Activated B cell treated with CpG ODN at 0.5 μM for 24 hours (primary cell): ENCODE measurements at regions not wholly inside any gene's neighbourhood (a gene's known extent, or its start where the extent isn't known, plus 50 kb on each side); places are given as distances from the start of the nearest gene placed in this dataset.

Experiments used
- ATAC-seq: fragments of 200-7000 bp; cut with Tn5 transposase; one replicate; pipeline ENCODE4 v1.10.0; 2021; ENCODE audit warnings: low read depth, mild to moderate bottlenecking, moderate library complexity
- CTCF ChIA-PET: fragments of 350-600 bp; sonication (Branson Sonifier 250); formaldehyde crosslinking; loops from one replicate; lab custom pipeline; 2021; ENCODE audit warnings: antibody characterized with exemption; lab: Charles Lee
- POLR2A ChIA-PET: fragments of 350-600 bp; sonication (Branson Sonifier 250); formaldehyde crosslinking; loops from one replicate; lab custom pipeline; 2021; ENCODE audit warnings: antibody characterized with exemption; lab: Charles Lee
- DNase-seq: peaks from one replicate; pipeline ENCODE4 v3.0.0; 2022
- H3K27ac Mint-ChIP-seq: one replicate; pipeline ENCODE4 v1.8.0; 2020; ENCODE audit warnings: mixed read lengths
- H3K27me3 Mint-ChIP-seq: one replicate; pipeline ENCODE4 v1.8.0; 2021; ENCODE audit warnings: mixed read lengths
- H3K36me3 Mint-ChIP-seq: one replicate; pipeline ENCODE4 v1.8.0; 2021; ENCODE audit warnings: low read depth, mixed read lengths
- H3K4me1 Mint-ChIP-seq: one replicate; pipeline ENCODE4 v1.8.0; 2021; ENCODE audit warnings: mixed read lengths
- H3K4me3 Mint-ChIP-seq: one replicate; pipeline ENCODE4 v1.8.0; 2020; ENCODE audit warnings: mild to moderate bottlenecking, mixed read lengths
- H3K9me3 Mint-ChIP-seq: one replicate; pipeline ENCODE4 v1.8.0; 2020; ENCODE audit warnings: mixed read lengths
- intact Hi-C: fragments of 100-400 bp; cut with micrococcal nuclease; formaldehyde crosslinking; loops from one replicate; pipeline ENCODE4 v1.15.1; 2024
- TF ChIP-seq, protein P1 (sequence below): fragments of 200-600 bp; IDR thresholded peaks from one replicate; pipeline ENCODE4 v1.8.0; 2022; ENCODE audit warnings: antibody characterized with exemption, mild to moderate bottlenecking

DNA sequence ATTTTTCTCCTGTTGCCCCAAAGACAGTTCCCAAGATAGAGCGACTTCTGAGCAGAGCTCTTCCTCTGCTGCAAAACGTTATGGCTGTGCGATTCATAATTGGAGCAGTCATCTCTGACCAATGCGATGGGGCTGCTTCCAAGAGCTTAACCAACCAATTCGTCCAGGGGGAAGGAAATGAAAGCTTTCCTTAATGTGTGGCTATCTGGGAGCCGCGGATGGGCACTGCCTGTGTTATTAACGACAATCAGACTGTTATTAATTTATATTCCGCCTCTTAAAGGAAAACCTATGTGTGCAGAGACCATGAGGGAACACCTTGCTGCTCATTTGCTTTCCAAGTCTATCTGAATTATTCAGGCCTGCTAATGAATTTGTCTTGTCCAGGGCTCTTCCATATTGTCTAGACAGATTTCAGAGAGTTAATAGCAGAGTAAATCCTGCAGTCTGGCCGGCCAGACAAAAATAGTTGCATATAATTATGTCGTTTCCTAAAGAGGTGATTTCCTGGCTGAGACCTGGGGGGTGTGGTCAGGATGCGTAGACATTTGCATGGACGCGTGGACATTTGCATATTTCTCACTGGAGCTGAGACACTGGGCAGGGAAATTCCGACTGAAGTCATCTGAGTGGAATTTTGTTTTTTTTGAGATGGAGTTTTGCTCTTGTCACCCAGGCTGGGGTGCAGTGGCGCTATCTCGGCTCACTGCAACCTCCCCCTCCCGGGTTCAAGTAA, 135.4 kb downstream of the HMX1 start:
- TF ChIP-seq, protein P1, sequence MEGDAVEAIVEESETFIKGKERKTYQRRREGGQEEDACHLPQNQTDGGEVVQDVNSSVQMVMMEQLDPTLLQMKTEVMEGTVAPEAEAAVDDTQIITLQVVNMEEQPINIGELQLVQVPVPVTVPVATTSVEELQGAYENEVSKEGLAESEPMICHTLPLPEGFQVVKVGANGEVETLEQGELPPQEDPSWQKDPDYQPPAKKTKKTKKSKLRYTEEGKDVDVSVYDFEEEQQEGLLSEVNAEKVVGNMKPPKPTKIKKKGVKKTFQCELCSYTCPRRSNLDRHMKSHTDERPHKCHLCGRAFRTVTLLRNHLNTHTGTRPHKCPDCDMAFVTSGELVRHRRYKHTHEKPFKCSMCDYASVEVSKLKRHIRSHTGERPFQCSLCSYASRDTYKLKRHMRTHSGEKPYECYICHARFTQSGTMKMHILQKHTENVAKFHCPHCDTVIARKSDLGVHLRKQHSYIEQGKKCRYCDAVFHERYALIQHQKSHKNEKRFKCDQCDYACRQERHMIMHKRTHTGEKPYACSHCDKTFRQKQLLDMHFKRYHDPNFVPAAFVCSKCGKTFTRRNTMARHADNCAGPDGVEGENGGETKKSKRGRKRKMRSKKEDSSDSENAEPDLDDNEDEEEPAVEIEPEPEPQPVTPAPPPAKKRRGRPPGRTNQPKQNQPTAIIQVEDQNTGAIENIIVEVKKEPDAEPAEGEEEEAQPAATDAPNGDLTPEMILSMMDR, result no peak
- Mint-ChIP-seq H3K36me3 (no peaks in the 10 kb centered on the region), H3K27me3 (no peaks in the 10 kb centered on the region), H3K9me3 (peaks cover 7% of the 10 kb centered on the region), H3K27ac (no peak overlapping the region), H3K4me1 (no peaks in the 10 kb centered on the region), H3K4me3 (no peak overlapping the region)
- CTCF ChIA-PET, result no interaction called here
- no peak for ATAC-seq
- no peak for DNase-seq
- intact Hi-C loops, result no loop called here
- POLR2A ChIA-PET, result no interaction called here

DNA sequence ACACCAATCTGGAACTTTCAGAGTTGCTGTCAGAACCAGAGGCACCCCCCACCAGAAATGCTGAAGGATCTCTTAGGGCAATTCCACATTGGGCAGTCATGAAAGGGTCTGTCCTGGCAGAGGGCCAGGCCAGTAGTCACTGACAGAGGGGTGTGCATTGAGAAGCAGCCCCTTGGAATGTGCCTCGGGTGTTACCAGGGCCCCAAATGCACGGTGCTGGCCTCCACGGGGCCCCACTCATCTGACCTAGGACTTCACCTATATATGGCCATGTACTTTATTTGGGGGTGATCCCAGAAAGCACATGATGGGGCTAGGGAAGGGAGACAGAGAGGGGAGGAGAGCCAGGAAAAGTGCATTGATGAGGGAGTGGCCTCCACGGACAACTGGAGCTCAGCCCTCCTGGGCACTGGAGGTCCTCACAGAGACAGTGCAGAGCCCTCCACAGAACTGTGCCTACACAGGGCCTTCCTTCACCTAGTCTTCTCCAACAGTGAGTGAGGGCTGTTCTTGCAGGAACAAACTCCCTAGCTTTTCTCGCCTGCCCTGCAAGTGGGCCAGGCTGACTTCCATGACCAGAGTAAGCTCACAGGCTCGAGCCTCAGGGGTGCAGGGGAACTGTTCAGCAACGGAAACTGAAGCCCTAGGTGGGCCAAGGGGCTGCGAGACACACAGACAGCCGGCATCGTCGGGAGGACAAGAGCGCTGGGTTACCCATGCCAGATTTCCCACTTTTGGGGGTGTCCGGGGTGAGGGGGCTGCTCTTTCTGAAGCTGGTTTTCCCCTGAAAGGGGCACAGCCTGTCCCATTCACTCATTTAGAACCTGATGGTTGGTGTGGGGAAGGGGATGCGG, 136.2 kb downstream of the HMX1 start:
- DNase-seq (no peak), ATAC-seq (no peak)
- Mint-ChIP-seq H3K27me3 (no peaks in the 10 kb centered on the region), H3K36me3 (no peaks in the 10 kb centered on the region), H3K4me1 (no peaks in the 10 kb centered on the region), H3K4me3 (no peak overlapping the region), H3K27ac (no peak overlapping the region), H3K9me3 (peaks cover 7% of the 10 kb centered on the region)
- POLR2A ChIA-PET, result no interaction called here
- TF ChIP-seq, protein P1, result no peak
- CTCF ChIA-PET, result no interaction called here
- intact Hi-C loops, result no loop called here

DNA sequence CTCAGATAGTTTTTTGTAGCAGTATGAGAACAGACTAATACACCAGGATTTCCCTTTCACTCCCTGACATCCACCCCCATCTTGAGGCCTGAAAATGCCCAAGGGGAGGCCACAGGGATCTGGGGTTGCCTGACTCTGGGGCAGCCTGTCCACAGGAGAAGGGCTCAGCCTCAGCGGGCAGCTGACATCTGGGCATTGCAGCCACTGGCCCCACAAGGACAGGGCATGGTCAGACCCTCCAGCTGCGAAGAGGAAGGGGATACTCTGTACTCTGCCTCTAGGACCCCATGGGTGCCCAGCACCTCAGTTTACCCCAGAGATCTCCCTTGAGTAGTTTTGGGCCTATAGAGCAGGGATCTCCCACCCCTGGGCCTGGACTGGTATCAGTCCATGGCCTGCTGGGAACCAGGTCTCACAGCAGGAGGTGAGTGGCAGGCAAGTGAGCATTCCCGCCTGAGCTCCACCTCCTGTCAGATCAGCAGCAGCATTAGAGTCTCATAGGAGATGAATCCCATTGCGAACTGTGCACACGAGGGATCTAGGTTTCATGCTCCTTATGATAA, 138.9 kb downstream of the HMX1 start:
- H3K4me3 Mint-ChIP-seq, result no peak overlapping the region
- TF ChIP-seq, protein P1, result no peak
- intact Hi-C loops, result no loop called here

DNA sequence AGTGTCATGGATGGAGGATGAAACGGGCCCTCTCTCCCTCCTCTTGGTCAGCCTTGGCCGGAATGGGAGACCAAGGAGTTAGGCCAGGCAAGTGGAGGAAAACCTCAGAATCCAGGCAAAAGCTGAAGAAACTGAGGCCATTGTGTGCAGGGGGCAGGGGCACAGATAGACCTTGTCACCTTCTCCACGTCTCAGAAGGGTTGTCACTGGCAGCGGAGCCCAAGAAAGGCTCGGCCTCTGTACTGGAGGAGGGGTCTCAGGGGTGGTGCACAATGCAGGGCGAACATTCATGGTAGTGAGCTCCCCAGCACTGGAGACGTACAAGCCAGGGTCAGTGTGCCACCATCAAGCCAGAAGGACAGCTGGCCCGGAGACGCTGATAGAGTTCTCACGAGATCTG, 139.5 kb downstream of the CPZ start:
- CTCF ChIA-PET, result no interaction called here

More for the DNA sequence above, 138.9 kb downstream of the HMX1 start:
- no peaks in the 10 kb centered on the region for H3K27me3 Mint-ChIP-seq
- POLR2A ChIA-PET, result no interaction called here
- CTCF ChIA-PET, result no interaction called here
- H3K9me3 Mint-ChIP-seq, result peaks cover 7% of the 10 kb centered on the region
- DNase-seq (no peak), ATAC-seq (no peak)
- H3K36me3 Mint-ChIP-seq, result no peaks in the 10 kb centered on the region
- H3K27ac Mint-ChIP-seq, result no peak overlapping the region
- H3K4me1 Mint-ChIP-seq, result peaks cover 2% of the 10 kb centered on the region

More for the DNA sequence above, 139.5 kb downstream of the CPZ start:
- H3K27me3 Mint-ChIP-seq, result peaks cover under 1% of the 10 kb centered on the region
- intact Hi-C loops, result no loop called here
- H3K9me3 Mint-ChIP-seq, result peaks cover 7% of the 10 kb centered on the region
- ATAC-seq (no peak), DNase-seq (no peak)
- no peak overlapping the region for H3K4me3 Mint-ChIP-seq
- no peaks in the 10 kb centered on the region for H3K36me3 Mint-ChIP-seq
- no peak overlapping the region for H3K27ac Mint-ChIP-seq
- POLR2A ChIA-PET, result no interaction called here
- H3K4me1 Mint-ChIP-seq, result peaks cover 2% of the 10 kb centered on the region
- TF ChIP-seq, protein P1, result no peak
